Esophagus muscularis mucosa (tissue), 4 donors: ENCODE measurements at regions not wholly inside any gene's neighbourhood (a gene's known extent, or its start where the extent isn't known, plus 50 kb on each side); places are given as distances from the start of the nearest gene placed in this dataset.
A peak's percentile ranks its signal among the peaks of the same experiment; 100 is the strongest.

ENCODE experiments used
- DNase-seq: peaks from one replicate; pipeline ENCODE4 v3.0.0-alpha.2; 2017; ENCODE audit errors: extremely low spot score
- H3K27ac ChIP-seq, 4 donors: fragments of 200-600 bp; sonication (generic); replicated peaks in 1 of 4; 1 replicate in 3 of 4; 2 replicates in 1 of 4; pipeline ENCODE4 v1.5.1; 2016 to 2019; ENCODE audit warnings: mild to moderate bottlenecking in 1 of 4
- H3K27me3 ChIP-seq, 4 donors: fragments of 200-600 bp; sonication (generic); one replicate each; pipeline versions ENCODE4 v1.5.1 to v1.6.0; 2016 to 2019
- H3K36me3 ChIP-seq, 4 donors: fragments of 200-600 bp; sonication (generic); one replicate each; pipeline ENCODE4 v1.5.1; 2016 to 2019
- H3K4me1 ChIP-seq, 4 donors: fragments of 200-600 bp; sonication (generic); one replicate each; pipeline ENCODE4 v1.5.1; 2016 to 2019
- H3K4me3 ChIP-seq, 4 donors: fragments of 200-600 bp; sonication (generic); 1 replicate in 2 of 4; 2 replicates in 2 of 4; pipeline ENCODE4 v1.5.1; 2016 to 2019; ENCODE audit warnings: mild to moderate bottlenecking in 4 of 4, moderate library complexity in 1 of 4
- H3K9me3 ChIP-seq, 4 donors: fragments of 200-600 bp; sonication (generic); 1 replicate in 3 of 4; 2 replicates in 1 of 4; pipeline ENCODE4 v1.5.1; 2016 to 2019
- EP300 ChIP-seq: sonication (generic); formaldehyde crosslinking; IDR thresholded peaks from one replicate; pipeline ENCODE4 v1.6.1; 2017; ENCODE audit warnings: antibody characterized with exemption
- POLR2A ChIP-seq: fragments of 450-650 bp; IDR thresholded peaks from one replicate; pipeline ENCODE4 v1.6.1; 2017; ENCODE audit warnings: antibody characterized with exemption, moderate library complexity, mild to moderate bottlenecking, low read depth
- POLR2AphosphoS5 ChIP-seq, 2 donors: sonication (generic); formaldehyde crosslinking; IDR thresholded peaks; one replicate each; pipeline ENCODE4 v1.6.1; 2017; ENCODE audit warnings: antibody characterized with exemption in 2 of 2
- WGBS: methylation state at CpG from one replicate; pipeline ENCODE4 v1.1.5; 2018; 5-methylcytosine and 5-hydroxymethylcytosine counted together
- intact Hi-C: fragments of 100-400 bp; cut with DNase I; formaldehyde crosslinking; loops from one replicate; pipeline ENCODE4 v1.15.1; 2023
- TF ChIP-seq, protein P1 (sequence below), 3 experiments: fragments of 200-600 bp in 2 of 3; fragments of 450-650 bp in 1 of 3; sonication (generic) in 2 of 3; IDR thresholded peaks; one replicate each; pipeline ENCODE4 v1.5.1; 2017 to 2019; ENCODE audit warnings: antibody characterized with exemption in 3 of 3, mild to moderate bottlenecking in 2 of 3, moderate library complexity in 1 of 3

DNA sequence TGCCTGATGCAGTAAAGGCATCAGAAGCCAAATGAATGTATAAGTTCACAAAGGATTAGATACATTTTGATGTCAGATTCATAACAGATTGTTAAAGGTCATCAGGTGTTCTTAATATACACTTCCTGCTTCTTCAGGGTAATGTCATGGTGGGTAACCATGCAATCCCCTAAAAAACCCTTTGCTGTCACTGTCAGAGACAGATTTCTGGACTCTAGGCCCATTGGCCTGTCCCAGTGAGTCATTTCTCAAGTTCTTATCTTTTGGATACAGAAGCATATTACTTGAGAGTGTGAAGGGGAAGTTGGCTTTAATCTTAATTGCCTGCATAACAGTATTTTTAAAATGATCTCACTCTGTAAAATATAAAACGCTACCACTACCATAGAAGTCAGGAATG, 895.6 kb upstream of the MAP3K7 start:
- H3K4me3 ChIP-seq = no peak overlapping the region
- H3K27me3 ChIP-seq = no peaks in the 10 kb centered on the region
- H3K9me3 ChIP-seq = no peaks in the 10 kb centered on the region
- DNase-seq = no peak
- peaks cover 0 to 12% (median 2%) of the 10 kb centered on the region in 4 donors for H3K4me1 ChIP-seq
- 47% methylated on average over 1 of the region's 1 CpG for WGBS
- H3K27ac ChIP-seq = no peak overlapping the region
- H3K36me3 ChIP-seq = no peaks in the 10 kb centered on the region
- intact Hi-C loops = no loop called here
- TF ChIP-seq, protein P1, sequence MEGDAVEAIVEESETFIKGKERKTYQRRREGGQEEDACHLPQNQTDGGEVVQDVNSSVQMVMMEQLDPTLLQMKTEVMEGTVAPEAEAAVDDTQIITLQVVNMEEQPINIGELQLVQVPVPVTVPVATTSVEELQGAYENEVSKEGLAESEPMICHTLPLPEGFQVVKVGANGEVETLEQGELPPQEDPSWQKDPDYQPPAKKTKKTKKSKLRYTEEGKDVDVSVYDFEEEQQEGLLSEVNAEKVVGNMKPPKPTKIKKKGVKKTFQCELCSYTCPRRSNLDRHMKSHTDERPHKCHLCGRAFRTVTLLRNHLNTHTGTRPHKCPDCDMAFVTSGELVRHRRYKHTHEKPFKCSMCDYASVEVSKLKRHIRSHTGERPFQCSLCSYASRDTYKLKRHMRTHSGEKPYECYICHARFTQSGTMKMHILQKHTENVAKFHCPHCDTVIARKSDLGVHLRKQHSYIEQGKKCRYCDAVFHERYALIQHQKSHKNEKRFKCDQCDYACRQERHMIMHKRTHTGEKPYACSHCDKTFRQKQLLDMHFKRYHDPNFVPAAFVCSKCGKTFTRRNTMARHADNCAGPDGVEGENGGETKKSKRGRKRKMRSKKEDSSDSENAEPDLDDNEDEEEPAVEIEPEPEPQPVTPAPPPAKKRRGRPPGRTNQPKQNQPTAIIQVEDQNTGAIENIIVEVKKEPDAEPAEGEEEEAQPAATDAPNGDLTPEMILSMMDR (IDR thresholded peaks at IDR 0.05) = no peak
- TF ChIP-seq POLR2AphosphoS5 (IDR thresholded peaks at IDR 0.05) (no peak), EP300 (no peak), POLR2A (no peak)

DNA sequence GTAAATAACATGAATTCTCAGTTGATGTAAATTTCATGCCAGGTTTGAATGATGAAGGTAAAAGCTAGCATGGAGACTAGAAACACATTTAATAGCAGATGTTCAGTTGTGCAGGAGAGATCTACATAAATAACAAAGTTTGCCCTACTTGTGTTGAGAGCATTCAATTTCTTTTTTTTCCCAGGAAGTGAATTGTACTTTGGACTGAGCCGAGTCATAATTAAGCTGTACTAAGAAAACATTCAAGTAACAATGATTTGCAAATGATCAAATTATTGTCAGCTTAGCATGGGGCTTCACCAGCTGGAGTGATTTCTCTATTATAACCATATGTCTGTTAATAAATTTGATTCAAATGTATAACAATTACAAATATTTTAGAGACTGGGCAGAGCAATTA, 893.5 kb upstream of the MAP3K7 start:
- Histone ChIP-seq H3K36me3 (no peaks in the 10 kb centered on the region), H3K4me3 (no peak overlapping the region), H3K27ac (no peak overlapping the region), H3K27me3 (no peaks in the 10 kb centered on the region), H3K4me1 (peaks cover 0 to 21% (median 8%) of the 10 kb centered on the region in 4 donors), H3K9me3 (no peaks in the 10 kb centered on the region)
- no peak for TF ChIP-seq POLR2AphosphoS5 (IDR thresholded peaks at IDR 0.05)
- TF ChIP-seq POLR2A = no peak
- TF ChIP-seq, protein P1 (IDR thresholded peaks at IDR 0.05) = no peak
- TF ChIP-seq EP300 = no peak
- intact Hi-C loops = no loop called here
- DNase-seq = no peak
- WGBS = 75% methylated on average over 1 of the region's 1 CpG

DNA sequence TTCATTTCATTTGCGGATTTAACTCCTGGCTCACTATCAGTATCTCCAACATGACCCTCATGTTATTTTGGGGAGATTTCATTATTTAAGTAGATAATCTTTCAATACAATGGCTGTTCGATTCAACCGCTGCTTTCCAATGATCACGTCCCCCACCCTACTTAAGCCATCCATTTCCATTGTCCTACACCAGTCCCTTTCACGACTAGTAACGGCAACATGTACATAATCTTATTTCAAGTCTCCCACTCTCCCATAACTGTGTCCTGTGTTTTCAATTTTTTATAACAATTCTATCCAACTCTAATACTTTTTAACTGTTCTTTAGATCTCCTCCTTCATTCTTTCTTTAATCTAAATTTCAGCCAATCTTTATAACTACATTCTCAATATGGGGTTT, 890.8 kb upstream of the MAP3K7 start:
- Histone ChIP-seq H3K27me3 (no peaks in the 10 kb centered on the region), H3K27ac (no peak overlapping the region), H3K9me3 (no peaks in the 10 kb centered on the region), H3K4me3 (no peak overlapping the region), H3K4me1 (peaks cover 0 to 14% (median 6%) of the 10 kb centered on the region in 4 donors), H3K36me3 (no peaks in the 10 kb centered on the region)
- no peak for TF ChIP-seq POLR2A
- TF ChIP-seq EP300 = no peak
- TF ChIP-seq, protein P1 (IDR thresholded peaks at IDR 0.05) = no peak
- no peak for TF ChIP-seq POLR2AphosphoS5 (IDR thresholded peaks at IDR 0.05)
- 94% methylated on average over 6 of the region's 6 CpGs for WGBS
- intact Hi-C loops = no loop called here
- no peak for DNase-seq

DNA sequence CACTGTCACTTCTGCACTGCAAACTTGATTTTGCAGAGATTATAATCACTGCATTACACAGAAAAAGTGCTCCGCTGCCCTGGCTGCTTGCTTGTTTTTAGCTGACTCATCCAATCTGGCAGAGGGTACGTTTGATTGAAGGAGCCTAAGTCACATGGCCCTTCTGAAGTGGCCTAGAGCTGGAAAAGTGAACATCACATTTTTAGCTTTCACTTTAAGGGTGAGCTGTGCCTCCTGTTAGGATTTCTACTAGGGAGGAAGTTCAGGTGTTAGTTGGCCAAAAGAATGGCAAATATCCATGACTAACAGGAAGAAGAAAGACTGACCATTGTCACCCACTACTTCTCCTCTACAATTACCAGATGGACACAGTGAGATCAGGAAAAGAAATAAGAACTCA, 889.1 kb upstream of the MAP3K7 start:
- Histone ChIP-seq H3K27me3 (no peaks in the 10 kb centered on the region), H3K27ac (no peak overlapping the region), H3K4me3 (no peak overlapping the region), H3K9me3 (no peaks in the 10 kb centered on the region), H3K36me3 (no peaks in the 10 kb centered on the region), H3K4me1 (peaks cover 0 to 11% (median 6%) of the 10 kb centered on the region in 4 donors)
- TF ChIP-seq POLR2A (no peak), EP300 (no peak), POLR2AphosphoS5 (IDR thresholded peaks at IDR 0.05) (peak in 1 of 2 donors; percentile 21)
- TF ChIP-seq, protein P1 (IDR thresholded peaks at IDR 0.05) = no peak
- intact Hi-C loops = no loop called here
- 20% methylated on average over 2 of the region's 2 CpGs for WGBS
- DNase-seq = no peak

DNA sequence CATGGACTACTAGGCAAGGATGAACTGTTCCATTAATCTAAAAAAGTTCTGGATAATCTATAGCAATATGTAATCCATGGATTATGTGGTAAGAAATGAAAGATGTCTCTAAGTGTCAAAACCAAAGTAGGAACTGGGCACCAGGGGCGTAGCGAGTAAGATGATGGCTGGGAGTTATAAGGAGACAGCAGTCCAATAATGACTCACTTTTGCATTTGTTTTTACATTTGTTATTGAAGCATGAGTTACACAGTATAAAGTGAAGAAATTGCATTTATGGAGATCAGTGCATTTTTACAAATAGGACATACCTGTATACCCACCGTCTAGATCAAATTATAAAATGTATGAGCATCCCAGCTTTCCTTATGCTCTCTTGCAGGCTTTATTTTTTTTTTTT, 878.5 kb upstream of the MAP3K7 start:
- Histone ChIP-seq H3K36me3 (no peaks in the 10 kb centered on the region), H3K4me3 (no peak overlapping the region), H3K27me3 (no peaks in the 10 kb centered on the region), H3K4me1 (peaks cover 0 to 4% (median 0%) of the 10 kb centered on the region in 4 donors), H3K9me3 (no peaks in the 10 kb centered on the region), H3K27ac (no peak overlapping the region)
- no peak for TF ChIP-seq POLR2A
- TF ChIP-seq, protein P1 (IDR thresholded peaks at IDR 0.05) = no peak
- TF ChIP-seq EP300 = no peak
- no peak for TF ChIP-seq POLR2AphosphoS5 (IDR thresholded peaks at IDR 0.05)
- DNase-seq = no peak
- 76% methylated on average over 3 of the region's 3 CpGs for WGBS
- intact Hi-C loops = no loop called here
